ENCODE measurements at regions not wholly inside any gene's neighbourhood (a gene's known extent, or its start where the extent isn't known, plus 50 kb on each side); places are given as distances from the start of the nearest gene placed in this dataset.

DNA sequence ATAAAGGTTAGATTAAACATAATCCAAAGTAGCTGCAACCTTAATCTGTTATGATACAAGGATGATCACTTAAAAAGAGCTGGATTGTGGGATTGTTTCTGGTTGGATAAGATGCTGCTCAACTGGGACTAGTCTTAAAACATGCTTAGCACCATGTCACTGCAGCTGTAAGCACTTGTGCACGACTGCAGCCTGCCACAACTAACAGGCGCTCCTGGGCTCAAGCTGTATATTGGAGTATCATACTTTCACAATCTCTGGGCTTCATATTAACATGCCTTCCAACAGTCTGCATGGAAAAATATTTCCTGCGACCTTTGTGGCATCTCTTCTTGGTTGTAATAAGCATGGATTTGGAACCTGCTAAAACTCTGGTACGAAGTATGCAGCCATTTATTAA lies 493.0 kb upstream of the PITX2 start:
- H3K4me3 ChIP-seq = no peak overlapping the region
- TF ChIP-seq EZH2phosphoT487 (IDR thresholded peaks at IDR 0.05; ENCODE audit: low read depth, severe bottlenecking, unreplicated experiment) (no peak), EZH2 (IDR thresholded peaks at IDR 0.05; ENCODE audit: borderline replicate concordance) (no peak)
- TF ChIP-seq, protein P1, sequence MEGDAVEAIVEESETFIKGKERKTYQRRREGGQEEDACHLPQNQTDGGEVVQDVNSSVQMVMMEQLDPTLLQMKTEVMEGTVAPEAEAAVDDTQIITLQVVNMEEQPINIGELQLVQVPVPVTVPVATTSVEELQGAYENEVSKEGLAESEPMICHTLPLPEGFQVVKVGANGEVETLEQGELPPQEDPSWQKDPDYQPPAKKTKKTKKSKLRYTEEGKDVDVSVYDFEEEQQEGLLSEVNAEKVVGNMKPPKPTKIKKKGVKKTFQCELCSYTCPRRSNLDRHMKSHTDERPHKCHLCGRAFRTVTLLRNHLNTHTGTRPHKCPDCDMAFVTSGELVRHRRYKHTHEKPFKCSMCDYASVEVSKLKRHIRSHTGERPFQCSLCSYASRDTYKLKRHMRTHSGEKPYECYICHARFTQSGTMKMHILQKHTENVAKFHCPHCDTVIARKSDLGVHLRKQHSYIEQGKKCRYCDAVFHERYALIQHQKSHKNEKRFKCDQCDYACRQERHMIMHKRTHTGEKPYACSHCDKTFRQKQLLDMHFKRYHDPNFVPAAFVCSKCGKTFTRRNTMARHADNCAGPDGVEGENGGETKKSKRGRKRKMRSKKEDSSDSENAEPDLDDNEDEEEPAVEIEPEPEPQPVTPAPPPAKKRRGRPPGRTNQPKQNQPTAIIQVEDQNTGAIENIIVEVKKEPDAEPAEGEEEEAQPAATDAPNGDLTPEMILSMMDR (IDR thresholded peaks at IDR 0.05; ENCODE audit: poor library complexity) = no peak
- H3K27ac ChIP-seq = no peak overlapping the region
- WGBS (ENCODE audit: low lambda C conversion rate, missing lambda C conversion rate) = 79% methylated on average over 4 of the region's 4 CpGs
- H3K4me1 ChIP-seq (ENCODE audit: insufficient read depth) = no peaks in the 10 kb centered on the region
- no peak overlapping the region for H2AFZ ChIP-seq
- no peaks in the 10 kb centered on the region for H4K20me1 ChIP-seq (ENCODE audit: insufficient read depth, poor library complexity, severe bottlenecking)
- H3K9me3 ChIP-seq (ENCODE audit: low read depth) = no peaks in the 10 kb centered on the region
- H3K27me3 ChIP-seq = no peaks in the 10 kb centered on the region
- no peaks in the 10 kb centered on the region for H3K36me3 ChIP-seq (replicated peaks; ENCODE audit: insufficient read depth, low read depth)
- H3K79me2 ChIP-seq = no peaks in the 10 kb centered on the region
- peaks cover 4% of the 10 kb centered on the region for H3K9me2 ChIP-seq (replicated peaks; ENCODE audit: insufficient read depth)
- no peak overlapping the region for H3K4me2 ChIP-seq
- no peak for DNase-seq (ENCODE audit: low spot score)

GRCh38 chr4:111120191-111120590 lies 497.3 kb upstream of the PITX2 start:
- H2AFZ ChIP-seq = no peak overlapping the region
- TF ChIP-seq EZH2 (IDR thresholded peaks at IDR 0.05; ENCODE audit: borderline replicate concordance) = no peak
- no peaks in the 10 kb centered on the region for H3K4me1 ChIP-seq (ENCODE audit: insufficient read depth)
- H3K79me2 ChIP-seq = no peaks in the 10 kb centered on the region
- H3K27ac ChIP-seq = no peak overlapping the region
- no peaks in the 10 kb centered on the region for H4K20me1 ChIP-seq (ENCODE audit: insufficient read depth, poor library complexity, severe bottlenecking)
- DNase-seq (ENCODE audit: low spot score) = no peak
- H3K9me3 ChIP-seq (ENCODE audit: low read depth) = no peaks in the 10 kb centered on the region
- no peak overlapping the region for H3K4me3 ChIP-seq
- no peak overlapping the region for H3K4me2 ChIP-seq
- no peaks in the 10 kb centered on the region for H3K36me3 ChIP-seq (replicated peaks; ENCODE audit: insufficient read depth, low read depth)
- no peaks in the 10 kb centered on the region for H3K27me3 ChIP-seq
- H3K9me2 ChIP-seq (replicated peaks; ENCODE audit: insufficient read depth) = no peaks in the 10 kb centered on the region

GRCh38 chr4:111126340-111126739 lies 503.5 kb upstream of the PITX2 start:
- WGBS (ENCODE audit: low lambda C conversion rate, missing lambda C conversion rate) = 78% methylated on average over 2 of the region's 2 CpGs
- H3K4me2 ChIP-seq = no peak overlapping the region
- no peaks in the 10 kb centered on the region for H3K9me2 ChIP-seq (replicated peaks; ENCODE audit: insufficient read depth)
- no peaks in the 10 kb centered on the region for H3K4me1 ChIP-seq (ENCODE audit: insufficient read depth)
- no peak for TF ChIP-seq EZH2phosphoT487 (IDR thresholded peaks at IDR 0.05; ENCODE audit: low read depth, severe bottlenecking, unreplicated experiment)
- TF ChIP-seq, protein P1 (IDR thresholded peaks at IDR 0.05; ENCODE audit: poor library complexity) = no peak
- no peak for TF ChIP-seq EZH2 (IDR thresholded peaks at IDR 0.05; ENCODE audit: borderline replicate concordance)
- H3K27ac ChIP-seq = no peak overlapping the region
- no peak overlapping the region for H3K4me3 ChIP-seq
- no peaks in the 10 kb centered on the region for H3K79me2 ChIP-seq
- H3K9me3 ChIP-seq (ENCODE audit: low read depth) = no peaks in the 10 kb centered on the region
- H4K20me1 ChIP-seq (ENCODE audit: insufficient read depth, poor library complexity, severe bottlenecking) = no peaks in the 10 kb centered on the region
- H3K36me3 ChIP-seq (replicated peaks; ENCODE audit: insufficient read depth, low read depth) = no peaks in the 10 kb centered on the region
- no peak overlapping the region for H2AFZ ChIP-seq
- DNase-seq (ENCODE audit: low spot score) = no peak
- H3K27me3 ChIP-seq = no peaks in the 10 kb centered on the region

- Histone ChIP-seq H3K27ac (peak overlapping the region; percentile 63), H3K9me3 (ENCODE audit: low read depth) (no peaks in the 10 kb centered on the region), H3K4me2 (peak overlapping the region; percentile 60), H3K4me3 (no peak overlapping the region), H3K9me2 (replicated peaks; ENCODE audit: insufficient read depth) (no peaks in the 10 kb centered on the region), H3K4me1 (ENCODE audit: insufficient read depth) (no peaks in the 10 kb centered on the region), H3K36me3 (replicated peaks; ENCODE audit: insufficient read depth, low read depth) (no peaks in the 10 kb centered on the region), H3K79me2 (no peaks in the 10 kb centered on the region), H3K27me3 (no peaks in the 10 kb centered on the region), H4K20me1 (ENCODE audit: insufficient read depth, poor library complexity, severe bottlenecking) (no peaks in the 10 kb centered on the region), H2AFZ (no peak overlapping the region)
- 37% methylated on average over 5 of the region's 5 CpGs for WGBS (ENCODE audit: low lambda C conversion rate, missing lambda C conversion rate)
- TF ChIP-seq, protein P1 (IDR thresholded peaks at IDR 0.05; ENCODE audit: poor library complexity) = no peak
- no peak for TF ChIP-seq EZH2phosphoT487 (IDR thresholded peaks at IDR 0.05; ENCODE audit: low read depth, severe bottlenecking, unreplicated experiment)
- TF ChIP-seq EZH2 (IDR thresholded peaks at IDR 0.05; ENCODE audit: borderline replicate concordance) = no peak
- no peak for DNase-seq (ENCODE audit: low spot score)
These were observed 505.0 kb upstream of the PITX2 start for GRCh38 chr4:111127841-111128240.
